GM23338 (cell line): ENCODE measurements at regions not wholly inside any gene's neighbourhood (a gene's known extent, or its start where the extent isn't known, plus 50 kb on each side); places are given as distances from the start of the nearest gene placed in this dataset.

Experiments used
- ATAC-seq: fragments of 200-7000 bp; cut with Tn5 transposase; 3 replicates; pipeline ENCODE4 v1.9.1; 2020
- DNase-seq: peaks from one replicate; pipeline ENCODE4 v3.0.0-alpha.2; 2015; ENCODE audit warnings: low spot score
- H2AFZ ChIP-seq: fragments of 200-600 bp; sonication (generic); 2 replicates; pipeline ENCODE4 v1.8.0; 2016; ENCODE audit warnings: antibody characterized with exemption, mild to moderate bottlenecking, moderate library complexity
- H3F3A ChIP-seq: fragments of 200-600 bp; sonication (generic); replicated peaks from 2 replicates; pipeline ENCODE4 v1.8.0; 2017; ENCODE audit warnings: antibody characterized with exemption, mixed run types, low read depth
- H3K27ac ChIP-seq: fragments of 200-600 bp; sonication (generic); 2 replicates; pipeline ENCODE4 v1.6.1; 2016; ENCODE audit warnings: low read depth
- H3K27me3 ChIP-seq: fragments of 200-600 bp; sonication (generic); 2 replicates; pipeline ENCODE4 v1.8.0; 2016; ENCODE audit warnings: mild to moderate bottlenecking, mixed run types, moderate library complexity; ENCODE audit not compliant: insufficient read depth
- H3K36me3 ChIP-seq: fragments of 200-600 bp; sonication (generic); 2 replicates; pipeline ENCODE4 v1.8.0; 2016; ENCODE audit warnings: mild to moderate bottlenecking; ENCODE audit not compliant: insufficient read depth
- H3K4me1 ChIP-seq: fragments of 200-600 bp; sonication (generic); 2 replicates; pipeline ENCODE4 v1.8.0; 2016; ENCODE audit warnings: mild to moderate bottlenecking, moderate library complexity; ENCODE audit not compliant: insufficient read depth
- H3K4me2 ChIP-seq: fragments of 200-600 bp; sonication (generic); 2 replicates; pipeline ENCODE4 v1.7.1; 2017; ENCODE audit warnings: mixed run types
- H3K4me3 ChIP-seq: fragments of 200-600 bp; sonication (generic); 2 replicates; pipeline ENCODE4 v1.6.1; 2016; ENCODE audit warnings: mixed run types
- H3K79me2 ChIP-seq: fragments of 200-600 bp; sonication (generic); replicated peaks from 2 replicates; pipeline ENCODE4 v1.8.0; 2017; ENCODE audit warnings: mild to moderate bottlenecking; ENCODE audit not compliant: insufficient read depth
- H3K9me2 ChIP-seq: fragments of 200-600 bp; sonication (generic); 2 replicates; pipeline ENCODE4 v1.8.0; 2017; ENCODE audit not compliant: insufficient read depth
- H4K20me1 ChIP-seq: fragments of 200-600 bp; sonication (generic); replicated peaks from 2 replicates; pipeline ENCODE4 v1.8.0; 2017; ENCODE audit warnings: mild to moderate bottlenecking; ENCODE audit not compliant: insufficient read depth
- H3K27ac Mint-ChIP-seq: 2 replicates; pipeline ENCODE4 v1.8.0; 2020; ENCODE audit warnings: inconsistent platforms, mild to moderate bottlenecking, moderate library complexity, mixed read lengths
- H3K27me3 Mint-ChIP-seq: 3 replicates; pipeline ENCODE4 v1.8.0; 2022; ENCODE audit warnings: low read depth, mild to moderate bottlenecking, moderate library complexity, mixed read lengths, inconsistent platforms; ENCODE audit not compliant: insufficient read depth, poor library complexity
- H3K36me3 Mint-ChIP-seq: 3 replicates; pipeline ENCODE4 v1.8.0; 2021; ENCODE audit warnings: low read depth, mild to moderate bottlenecking, inconsistent platforms, moderate library complexity, mixed read lengths
- H3K4me1 Mint-ChIP-seq: 3 replicates; pipeline ENCODE4 v1.8.0; 2020; ENCODE audit warnings: mild to moderate bottlenecking, inconsistent platforms, mixed read lengths
- H3K4me3 Mint-ChIP-seq: 3 replicates; pipeline ENCODE4 v1.8.0; 2021; ENCODE audit warnings: moderate library complexity, mild to moderate bottlenecking, inconsistent platforms, mixed read lengths
- H3K9me3 Mint-ChIP-seq: 3 replicates; pipeline ENCODE4 v1.8.0; 2020; ENCODE audit warnings: moderate library complexity, mild to moderate bottlenecking, inconsistent platforms, mixed read lengths
- CREB1 ChIP-seq: fragments of 250-450 bp; sonication (Bioruptor Pico); IDR thresholded peaks from 2 replicates; pipeline ENCODE4 v1.5.0; 2020; ENCODE audit warnings: low read depth, mild to moderate bottlenecking, moderate library complexity
- ETS1 ChIP-seq: IDR thresholded peaks from 2 replicates; pipeline ENCODE4 v1.6.1; 2016; ENCODE audit warnings: antibody characterized with exemption
- EZH2 ChIP-seq: fragments of 200-600 bp; sonication (generic); IDR thresholded peaks from one replicate; pipeline ENCODE4 v1.8.0; 2017; ENCODE audit warnings: antibody characterized with exemption, mild to moderate bottlenecking, low read depth; ENCODE audit not compliant: unreplicated experiment
- EZH2phosphoT487 ChIP-seq: fragments of 200-600 bp; sonication (generic); IDR thresholded peaks from one replicate; pipeline ENCODE4 v1.8.1; 2018; ENCODE audit warnings: antibody characterized with exemption; ENCODE audit not compliant: unreplicated experiment
- NANOG ChIP-seq: IDR thresholded peaks from 2 replicates; pipeline ENCODE4 v1.6.1; 2016; ENCODE audit warnings: antibody characterized with exemption, borderline replicate concordance
- REST ChIP-seq: IDR thresholded peaks from one replicate; pipeline ENCODE4 v1.6.1; 2018; ENCODE audit warnings: antibody characterized with exemption; ENCODE audit not compliant: unreplicated experiment
- STAT1 ChIP-seq: IDR thresholded peaks from one replicate; pipeline ENCODE4 v1.6.1; 2016; ENCODE audit warnings: antibody characterized with exemption; ENCODE audit not compliant: unreplicated experiment
- ZNF114 ChIP-seq: fragments of 250-450 bp; sonication (Bioruptor Pico); IDR thresholded peaks from 2 replicates; pipeline ENCODE4 v1.5.0; 2020; ENCODE audit warnings: mild to moderate bottlenecking, moderate library complexity
- ZNF331 ChIP-seq: fragments of 250-450 bp; sonication (Bioruptor Pico); IDR thresholded peaks from 2 replicates; pipeline ENCODE4 v1.5.0; 2020; ENCODE audit warnings: low read depth, mild to moderate bottlenecking, moderate library complexity
- TF ChIP-seq, protein P1 (sequence below), 2 experiments: fragments of 200-600 bp in 1 of 2; sonication (generic) in 1 of 2; conservative IDR thresholded peaks; 2 replicates each; pipeline versions ENCODE4 v1.5.1 to v1.6.1; 2016 to 2017; ENCODE audit warnings: antibody characterized with exemption in 2 of 2, low read depth in 2 of 2, mild to moderate bottlenecking in 2 of 2, moderate library complexity in 1 of 2

DNA sequence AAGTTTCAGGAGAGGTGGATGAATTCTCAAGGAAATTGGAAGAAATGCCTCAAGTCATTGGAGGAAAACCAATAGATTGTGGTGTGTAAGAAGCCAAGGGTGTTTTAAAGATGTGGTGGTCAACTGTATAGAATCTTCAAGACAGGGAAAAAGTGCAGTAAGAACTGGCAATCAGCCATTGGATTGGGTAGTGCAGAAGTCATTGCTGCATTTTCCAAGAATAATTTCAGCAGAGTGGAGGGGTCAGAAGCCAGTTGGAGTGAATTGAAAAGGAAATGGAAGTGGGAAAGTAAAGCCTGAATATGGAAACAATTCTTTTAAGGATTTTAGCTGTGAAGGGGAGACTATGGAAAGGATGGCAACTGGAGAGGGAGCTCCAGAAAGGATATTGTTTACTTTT, 128.2 kb upstream of the TMEM170B start (continued):
- TF ChIP-seq ETS1 (no peak), ZNF331 (CRISPR knock-in tag) (no peak), EZH2 (no peak), EZH2phosphoT487 (no peak), ZNF114 (no peak), REST (no peak), STAT1 (no peak), CREB1 (CRISPR knock-in tag) (no peak), NANOG (no peak)
- TF ChIP-seq, protein P1, sequence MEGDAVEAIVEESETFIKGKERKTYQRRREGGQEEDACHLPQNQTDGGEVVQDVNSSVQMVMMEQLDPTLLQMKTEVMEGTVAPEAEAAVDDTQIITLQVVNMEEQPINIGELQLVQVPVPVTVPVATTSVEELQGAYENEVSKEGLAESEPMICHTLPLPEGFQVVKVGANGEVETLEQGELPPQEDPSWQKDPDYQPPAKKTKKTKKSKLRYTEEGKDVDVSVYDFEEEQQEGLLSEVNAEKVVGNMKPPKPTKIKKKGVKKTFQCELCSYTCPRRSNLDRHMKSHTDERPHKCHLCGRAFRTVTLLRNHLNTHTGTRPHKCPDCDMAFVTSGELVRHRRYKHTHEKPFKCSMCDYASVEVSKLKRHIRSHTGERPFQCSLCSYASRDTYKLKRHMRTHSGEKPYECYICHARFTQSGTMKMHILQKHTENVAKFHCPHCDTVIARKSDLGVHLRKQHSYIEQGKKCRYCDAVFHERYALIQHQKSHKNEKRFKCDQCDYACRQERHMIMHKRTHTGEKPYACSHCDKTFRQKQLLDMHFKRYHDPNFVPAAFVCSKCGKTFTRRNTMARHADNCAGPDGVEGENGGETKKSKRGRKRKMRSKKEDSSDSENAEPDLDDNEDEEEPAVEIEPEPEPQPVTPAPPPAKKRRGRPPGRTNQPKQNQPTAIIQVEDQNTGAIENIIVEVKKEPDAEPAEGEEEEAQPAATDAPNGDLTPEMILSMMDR (conservative IDR thresholded peaks at IDR 0.05; ENCODE audit: low read depth in 2 of 2), result no peak

- no peaks in the 10 kb centered on the region for H3K36me3 ChIP-seq
- H3F3A ChIP-seq, result no peaks in the 10 kb centered on the region
- H3K9me3 Mint-ChIP-seq, result no peaks in the 10 kb centered on the region
- TF ChIP-seq EZH2 (no peak), STAT1 (no peak), ZNF331 (CRISPR knock-in tag) (no peak), ZNF114 (no peak)
- no peak for DNase-seq
- no peaks in the 10 kb centered on the region for H3K27me3 ChIP-seq
- H3K4me3 ChIP-seq, result no peak overlapping the region
- no peak overlapping the region for H3K4me3 Mint-ChIP-seq
- H3K4me1 Mint-ChIP-seq, result peaks cover 12% of the 10 kb centered on the region; the same call in 2 of the 3 replicates
- H3K4me1 ChIP-seq, result peaks cover 7% of the 10 kb centered on the region
- no peak overlapping the region for H2AFZ ChIP-seq
- no peak overlapping the region for H3K27ac Mint-ChIP-seq
- H3K9me2 ChIP-seq, result no peaks in the 10 kb centered on the region
- peaks cover 3% of the 10 kb centered on the region for H3K27me3 Mint-ChIP-seq
- H3K27ac ChIP-seq, result no peak overlapping the region
- H3K79me2 ChIP-seq, result no peaks in the 10 kb centered on the region
- H4K20me1 ChIP-seq, result no peaks in the 10 kb centered on the region
- no peak overlapping the region for H3K4me2 ChIP-seq
- H3K36me3 Mint-ChIP-seq, result no peaks in the 10 kb centered on the region
- ATAC-seq, result no peak
These were observed 130.1 kb upstream of the TMEM170B start for GRCh38 chr6:11407414-11407813.
